ENCODE measurements at regions not wholly inside any gene's neighbourhood (a gene's known extent, or its start where the extent isn't known, plus 50 kb on each side); places are given as distances from the start of the nearest gene placed in this dataset.

- CTCF ChIA-PET, result no interaction called here
- no TSS peak for BruUV-seq (replicated peaks)
- peaks cover 8% of the 10 kb centered on the region for H3K27me3 Mint-ChIP-seq (ENCODE audit: unreplicated experiment)
- intact Hi-C loops (cut with micrococcal nuclease; ENCODE audit: unreplicated experiment), result no loop called here
- no peak for TF ChIP-seq CTCF (IDR thresholded peaks at IDR 0.05; ENCODE audit: unreplicated experiment)
- no peak overlapping the region for H3K4me3 Mint-ChIP-seq (ENCODE audit: low read depth, unreplicated experiment)
- no peaks in the 10 kb centered on the region for H3K9me3 Mint-ChIP-seq (ENCODE audit: low read depth, unreplicated experiment)
- DNase-seq, result no peak
- H3K36me3 Mint-ChIP-seq (ENCODE audit: insufficient read depth, unreplicated experiment), result no peaks in the 10 kb centered on the region
- H3K4me1 Mint-ChIP-seq (ENCODE audit: low read depth, unreplicated experiment), result no peaks in the 10 kb centered on the region
- no peak overlapping the region for H3K27ac Mint-ChIP-seq (ENCODE audit: unreplicated experiment)
Observed at GRCh38 chr7:76149847-76150691, 51.6 kb upstream of the SRRM3 start.

Measured in Calu3 (cell line).